Bone marrow (tissue), 2 donors: ENCODE measurements at regions not wholly inside any gene's neighbourhood (a gene's known extent, or its start where the extent isn't known, plus 50 kb on each side); places are given as distances from the start of the nearest gene placed in this dataset.
A peak's percentile ranks its signal among the peaks of the same experiment; 100 is the strongest.

Source experiments
- DNase-seq, 2 donors: peaks; one replicate each; lab custom pipeline; 2025; lab: John Stamatoyannopoulos, UW

- no peak for DNase-seq
These were observed 149.8 kb upstream of the AKIRIN2 start for GRCh38 chr6:87851674-87852299.

- no peak for DNase-seq
These were observed 146.6 kb upstream of the AKIRIN2 start for GRCh38 chr6:87848616-87849015.

GRCh38 chr6:87847830-87848210 lies 145.8 kb upstream of the AKIRIN2 start:
- no peak for DNase-seq

GRCh38 chr6:87847135-87847829 lies 145.2 kb upstream of the AKIRIN2 start:
- no peak for DNase-seq

GRCh38 chr6:87846434-87846833 lies 144.4 kb upstream of the AKIRIN2 start:
- no peak for DNase-seq

GRCh38 chr6:87840324-87840723 lies 138.3 kb upstream of the AKIRIN2 start:
- DNase-seq = no peak

GRCh38 chr6:87837876-87838275 lies 135.8 kb upstream of the AKIRIN2 start:
- no peak for DNase-seq

- DNase-seq = no peak
These were observed 135.4 kb upstream of the AKIRIN2 start for GRCh38 chr6:87837444-87837843.

- DNase-seq = peak in 1 of 2 donors; percentile 61
These were observed 130.2 kb upstream of the AKIRIN2 start for GRCh38 chr6:87832025-87832825.

- no peak for DNase-seq
These were observed 128.9 kb upstream of the AKIRIN2 start for GRCh38 chr6:87830907-87831306.

GRCh38 chr6:87829622-87830121 lies 127.6 kb upstream of the AKIRIN2 start:
- DNase-seq = no peak

- DNase-seq = no peak
These were observed 126.0 kb upstream of the AKIRIN2 start for GRCh38 chr6:87828044-87828443.

GRCh38 chr6:87827346-87827745 lies 125.3 kb upstream of the AKIRIN2 start:
- DNase-seq = no peak

- no peak for DNase-seq
These were observed 124.4 kb upstream of the AKIRIN2 start for GRCh38 chr6:87826424-87826823.

- DNase-seq = no peak
These were observed 123.8 kb upstream of the AKIRIN2 start for GRCh38 chr6:87825821-87826221.

GRCh38 chr6:87824958-87825491 lies 123.0 kb upstream of the AKIRIN2 start:
- DNase-seq = no peak

GRCh38 chr6:87822011-87822410 lies 120.0 kb upstream of the AKIRIN2 start:
- DNase-seq = no peak

GRCh38 chr6:87820343-87820984 lies 118.4 kb upstream of the AKIRIN2 start:
- DNase-seq = no peak

GRCh38 chr6:87817183-87817582 lies 115.2 kb upstream of the AKIRIN2 start:
- DNase-seq = no peak

- DNase-seq = no peak
These were observed 113.4 kb upstream of the AKIRIN2 start for GRCh38 chr6:87815449-87815848.

GRCh38 chr6:87808005-87808757 lies 106.1 kb upstream of the AKIRIN2 start:
- no peak for DNase-seq
